CD4-positive, alpha-beta T cell (primary cell): ENCODE measurements at regions not wholly inside any gene's neighbourhood (a gene's known extent, or its start where the extent isn't known, plus 50 kb on each side); places are given as distances from the start of the nearest gene placed in this dataset.

Experiments used
- ATAC-seq: fragments of 200-7000 bp; cut with Tn5 transposase; one replicate; pipeline ENCODE4 v1.10.0; 2022; ENCODE audit warnings: mild to moderate bottlenecking; ENCODE audit not compliant: poor library complexity
- CTCF ChIA-PET: fragments of 350-600 bp; sonication (Branson Sonifier 250); formaldehyde crosslinking; loops from one replicate; lab custom pipeline; 2021; ENCODE audit warnings: antibody characterized with exemption, inconsistent platforms; lab: Charles Lee
- POLR2A ChIA-PET: fragments of 350-600 bp; sonication (Branson Sonifier 250); formaldehyde crosslinking; loops from one replicate; lab custom pipeline; 2021; ENCODE audit warnings: antibody characterized with exemption, inconsistent platforms; lab: Charles Lee
- DNase-seq, 14 experiments: peaks; one replicate each; pipeline ENCODE4 v3.0.0-alpha.2; 2013 to 2020; ENCODE audit warnings: mixed read lengths in 2 of 14
- H3K27ac ChIP-seq, 2 donors: one replicate each; pipeline versions ENCODE4 v1.5.1 to v1.7.0; 2013; ENCODE audit warnings: low read length in 2 of 2, low read depth in 1 of 2, mild to moderate bottlenecking in 1 of 2
- H3K27me3 ChIP-seq, 2 experiments: 1 replicate in 1 of 2; 2 replicates in 1 of 2; pipeline versions ENCODE4 v1.6.1 to v1.7.0; 2013; ENCODE audit warnings: low read length in 2 of 2, control low read depth in 1 of 2, mild to moderate bottlenecking in 1 of 2, moderate library complexity in 1 of 2; ENCODE audit not compliant: insufficient read depth in 2 of 2, control insufficient read depth in 1 of 2
- H3K36me3 ChIP-seq: one replicate; pipeline ENCODE4 v1.6.1; 2013; ENCODE audit warnings: low read length, control low read depth; ENCODE audit not compliant: insufficient read depth
- H3K4me1 ChIP-seq: one replicate; pipeline ENCODE4 v1.6.1; 2013; ENCODE audit warnings: low read length, control low read depth; ENCODE audit not compliant: insufficient read depth
- H3K4me3 ChIP-seq: one replicate; pipeline ENCODE4 v1.5.1; 2013; ENCODE audit warnings: mild to moderate bottlenecking, low read length, moderate library complexity
- H3K9me3 ChIP-seq, 2 experiments: 1 replicate in 1 of 2; 2 replicates in 1 of 2; pipeline versions ENCODE4 v1.6.1 to v1.7.0; 2013; ENCODE audit warnings: low read length in 2 of 2, mild to moderate bottlenecking in 2 of 2, control low read depth in 1 of 2, moderate library complexity in 1 of 2; ENCODE audit not compliant: control insufficient read depth in 1 of 2, insufficient read depth in 1 of 2
- H3K27ac Mint-ChIP-seq: one replicate; pipeline ENCODE4 v1.8.0; 2020; ENCODE audit warnings: mixed read lengths
- H3K27me3 Mint-ChIP-seq: one replicate; pipeline ENCODE4 v1.8.0; 2021; ENCODE audit warnings: mixed read lengths
- H3K36me3 Mint-ChIP-seq: one replicate; pipeline ENCODE4 v1.8.0; 2021; ENCODE audit warnings: low read depth, mixed read lengths
- H3K4me1 Mint-ChIP-seq: one replicate; pipeline ENCODE4 v1.8.0; 2021; ENCODE audit warnings: low read depth, mixed read lengths
- H3K4me3 Mint-ChIP-seq: one replicate; pipeline ENCODE4 v1.8.0; 2020; ENCODE audit warnings: mild to moderate bottlenecking, mixed read lengths
- H3K9me3 Mint-ChIP-seq: one replicate; pipeline ENCODE4 v1.8.0; 2020; ENCODE audit warnings: mixed read lengths
- CTCF ChIP-seq: fragments of 200-600 bp; IDR thresholded peaks from one replicate; pipeline ENCODE4 v1.8.0; 2022; ENCODE audit warnings: antibody characterized with exemption, mild to moderate bottlenecking
- intact Hi-C, 2 experiments: fragments of 100-400 bp; cut with DNase I in 1 of 2; cut with micrococcal nuclease in 1 of 2; formaldehyde crosslinking; loops; one replicate each; pipeline versions ENCODE4 v1.15.1 to v1.9.0; 2023 to 2025; cut with DNase I, micrococcal nuclease

GRCh38 chr6:62391358-62391757 is 105.3 kb upstream of the KHDRBS2 start:
- peaks cover 16% of the 10 kb centered on the region for H3K9me3 Mint-ChIP-seq
- H3K27ac Mint-ChIP-seq = no peak overlapping the region
- TF ChIP-seq CTCF = no peak

GRCh38 chr6:62390401-62390800 is 104.4 kb upstream of the KHDRBS2 start:
- Mint-ChIP-seq H3K4me3 (no peak overlapping the region), H3K27me3 (no peaks in the 10 kb centered on the region), H3K4me1 (no peaks in the 10 kb centered on the region), H3K36me3 (no peaks in the 10 kb centered on the region), H3K9me3 (peaks cover 16% of the 10 kb centered on the region), H3K27ac (no peak overlapping the region)
- ChIA-PET CTCF (no interaction called here), POLR2A (no interaction called here)
- DNase-seq (no peak), ATAC-seq (no peak)
- H3K4me1 ChIP-seq = no peaks in the 10 kb centered on the region
- H3K4me3 ChIP-seq = no peak overlapping the region
- H3K27ac ChIP-seq = no peak overlapping the region
- H3K36me3 ChIP-seq = no peaks in the 10 kb centered on the region
- H3K9me3 ChIP-seq = no peaks in the 10 kb centered on the region
- H3K27me3 ChIP-seq = no peaks in the 10 kb centered on the region
- TF ChIP-seq CTCF = no peak
- intact Hi-C loops = no loop called here

More at GRCh38 chr6:62391358-62391757, 105.3 kb upstream of the KHDRBS2 start:
- Histone ChIP-seq H3K27me3 (no peaks in the 10 kb centered on the region), H3K4me1 (no peaks in the 10 kb centered on the region), H3K9me3 (no peaks in the 10 kb centered on the region), H3K27ac (no peak overlapping the region), H3K4me3 (no peak overlapping the region), H3K36me3 (no peaks in the 10 kb centered on the region)
- DNase-seq = no peak
- no peak for ATAC-seq
- Mint-ChIP-seq H3K27me3 (no peaks in the 10 kb centered on the region), H3K4me3 (no peak overlapping the region), H3K4me1 (no peaks in the 10 kb centered on the region), H3K36me3 (no peaks in the 10 kb centered on the region)
- CTCF ChIA-PET = no interaction called here
- intact Hi-C loops = no loop called here
- POLR2A ChIA-PET = no interaction called here

DNA sequence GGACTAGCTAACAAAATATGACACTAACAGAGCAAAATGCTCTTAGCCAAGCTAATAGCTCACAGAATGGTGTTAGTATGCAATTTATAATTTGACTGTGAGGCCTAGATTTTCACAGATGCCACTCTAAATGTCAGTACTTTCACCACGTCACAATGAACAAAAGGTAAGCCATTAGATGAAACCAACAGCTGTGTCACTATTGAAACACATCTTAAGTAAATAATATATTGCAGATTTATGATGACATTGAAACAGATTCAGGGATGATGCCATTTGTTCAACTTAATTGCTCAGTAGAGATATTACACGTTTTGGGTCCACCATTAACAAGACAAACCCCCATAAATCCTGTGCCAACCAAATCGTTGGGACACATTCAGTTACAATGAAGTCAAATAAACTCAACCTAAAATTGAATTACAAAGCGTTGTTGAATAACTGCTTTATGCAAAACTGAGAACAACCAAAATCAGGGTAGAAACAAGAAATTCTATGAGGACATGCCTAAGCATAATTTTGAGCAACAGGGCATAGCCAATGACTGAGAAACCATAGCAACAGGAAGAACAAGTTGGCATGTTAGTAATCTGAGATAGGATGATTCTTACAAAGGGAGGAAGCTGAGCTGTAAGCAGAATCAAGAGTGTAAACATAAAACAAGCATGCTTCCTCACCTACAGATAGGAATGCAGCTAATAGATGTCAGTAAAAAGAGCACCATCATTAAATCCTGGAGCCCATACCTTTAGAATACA is 85.6 kb upstream of the KHDRBS2 start:
- H3K27ac Mint-ChIP-seq = no peak overlapping the region
- Histone ChIP-seq H3K27me3 (no peaks in the 10 kb centered on the region), H3K27ac (no peak overlapping the region), H3K4me1 (no peaks in the 10 kb centered on the region), H3K4me3 (no peak overlapping the region), H3K9me3 (peaks cover 0 to 3% of the 10 kb centered on the region in 2 experiments), H3K36me3 (no peaks in the 10 kb centered on the region)
- no peaks in the 10 kb centered on the region for H3K27me3 Mint-ChIP-seq
- intact Hi-C loops = no loop called here
- CTCF ChIA-PET = no interaction called here
- TF ChIP-seq CTCF = no peak
- no peaks in the 10 kb centered on the region for H3K36me3 Mint-ChIP-seq
- DNase-seq (no peak), ATAC-seq (no peak)
- POLR2A ChIA-PET = no interaction called here
- H3K9me3 Mint-ChIP-seq = peaks cover 15% of the 10 kb centered on the region
- no peaks in the 10 kb centered on the region for H3K4me1 Mint-ChIP-seq
- H3K4me3 Mint-ChIP-seq = no peak overlapping the region
